H9 (cell line): ENCODE measurements at regions not wholly inside any gene's neighbourhood (a gene's known extent, or its start where the extent isn't known, plus 50 kb on each side); places are given as distances from the start of the nearest gene placed in this dataset.

Source experiments
- DNase-seq: peaks from one replicate; pipeline ENCODE4 v3.0.0-alpha.2; 2017
- H2AFZ ChIP-seq: one replicate; pipeline ENCODE4 v1.6.1; 2013; ENCODE audit warnings: mild to moderate bottlenecking, low read length, control low read depth, moderate library complexity
- H2AK5ac ChIP-seq: 2 replicates; pipeline ENCODE4 v1.6.1; 2013; ENCODE audit warnings: low read length, control low read depth, mixed read lengths; ENCODE audit not compliant: insufficient read length
- H2BK120ac ChIP-seq: one replicate; pipeline ENCODE4 v1.6.1; 2013; ENCODE audit warnings: low read depth, mild to moderate bottlenecking, low read length, control low read depth, inconsistent platforms; ENCODE audit not compliant: poor library complexity, severe bottlenecking
- H2BK12ac ChIP-seq: 2 replicates; pipeline ENCODE4 v1.6.1; 2013; ENCODE audit warnings: low read length, control low read depth, mixed read lengths, low read depth; ENCODE audit not compliant: insufficient read length
- H2BK15ac ChIP-seq: 2 replicates; pipeline ENCODE4 v1.6.1; 2013; ENCODE audit warnings: low read depth, low read length, control low read depth
- H2BK20ac ChIP-seq: one replicate; pipeline ENCODE4 v1.6.1; 2013; ENCODE audit warnings: low read depth, mild to moderate bottlenecking, low read length, control low read depth, inconsistent platforms; ENCODE audit not compliant: poor library complexity, severe bottlenecking
- H2BK5ac ChIP-seq: 2 replicates; pipeline ENCODE4 v1.6.1; 2013; ENCODE audit warnings: low read length, control low read depth, mixed read lengths; ENCODE audit not compliant: insufficient read length
- H3K14ac ChIP-seq: 2 replicates; pipeline ENCODE4 v1.6.1; 2013; ENCODE audit warnings: low read length, control low read depth; ENCODE audit not compliant: insufficient read depth
- H3K18ac ChIP-seq: 2 replicates; pipeline ENCODE4 v1.6.1; 2013; ENCODE audit warnings: low read depth, mild to moderate bottlenecking, mixed read lengths, low read length, control low read depth; ENCODE audit not compliant: insufficient read length
- H3K23ac ChIP-seq: 2 replicates; pipeline ENCODE4 v1.6.1; 2013; ENCODE audit warnings: low read length, control low read depth, mixed read lengths, low read depth; ENCODE audit not compliant: insufficient read length
- H3K23me2 ChIP-seq: 2 replicates; pipeline ENCODE4 v1.6.1; 2013; ENCODE audit warnings: low read depth, mild to moderate bottlenecking, mixed read lengths, low read length, control low read depth; ENCODE audit not compliant: insufficient read length, poor library complexity, severe bottlenecking
- H3K27ac ChIP-seq: 2 replicates; pipeline ENCODE4 v1.5.1; 2013; ENCODE audit warnings: low read length, control low read depth, mixed read lengths, low read depth; ENCODE audit not compliant: insufficient read length
- H3K27me3 ChIP-seq: 2 replicates; pipeline ENCODE4 v1.6.1; 2013; ENCODE audit warnings: low read length, control low read depth, inconsistent platforms; ENCODE audit not compliant: insufficient read depth
- H3K4ac ChIP-seq: 2 replicates; pipeline ENCODE4 v1.6.1; 2013; ENCODE audit warnings: low read depth, mild to moderate bottlenecking, control low read depth, inconsistent platforms, low read length, moderate library complexity
- H3K4me1 ChIP-seq: 2 replicates; pipeline ENCODE4 v1.6.1; 2013; ENCODE audit warnings: low read length, control low read depth, inconsistent platforms; ENCODE audit not compliant: insufficient read depth
- H3K4me2 ChIP-seq: 2 replicates; pipeline ENCODE4 v1.6.1; 2013; ENCODE audit warnings: low read length, control low read depth, mixed read lengths; ENCODE audit not compliant: insufficient read length, insufficient read depth
- H3K56ac ChIP-seq: 2 replicates; pipeline ENCODE4 v1.6.1; 2013; ENCODE audit warnings: low read depth, mild to moderate bottlenecking, mixed read lengths, low read length, control low read depth; ENCODE audit not compliant: insufficient read length
- H3K79me1 ChIP-seq: 2 replicates; pipeline ENCODE4 v1.6.1; 2013; ENCODE audit warnings: low read depth, mild to moderate bottlenecking, moderate library complexity, low read length, control low read depth, inconsistent platforms; ENCODE audit not compliant: insufficient read depth, poor library complexity, severe bottlenecking
- H3K79me2 ChIP-seq: 2 replicates; pipeline ENCODE4 v1.6.1; 2013; ENCODE audit warnings: low read length, control low read depth, inconsistent platforms; ENCODE audit not compliant: insufficient read depth
- H3K9ac ChIP-seq: 2 replicates; pipeline ENCODE4 v1.6.1; 2013; ENCODE audit warnings: low read length, control low read depth, mixed read lengths; ENCODE audit not compliant: insufficient read length; ENCODE audit errors: extremely low read depth
- H3K9me3 ChIP-seq: one replicate; pipeline ENCODE4 v1.6.1; 2013; ENCODE audit warnings: low read depth, low read length, inconsistent platforms; ENCODE audit not compliant: control insufficient read depth
- H3T11ph ChIP-seq: one replicate; pipeline ENCODE4 v1.6.1; 2013; ENCODE audit warnings: mild to moderate bottlenecking, low read length, control low read depth, inconsistent platforms
- H4K20me1 ChIP-seq: one replicate; pipeline ENCODE4 v1.6.1; 2013; ENCODE audit not compliant: control insufficient read depth, insufficient read length, insufficient read depth
- H4K5ac ChIP-seq: 2 replicates; pipeline ENCODE4 v1.6.1; 2013; ENCODE audit warnings: low read depth, mild to moderate bottlenecking, mixed read lengths, low read length, control low read depth; ENCODE audit not compliant: insufficient read length
- H4K8ac ChIP-seq: replicated peaks from 2 replicates; pipeline ENCODE4 v1.6.1; 2013; ENCODE audit warnings: low read length, control low read depth, mixed read lengths, low read depth; ENCODE audit not compliant: insufficient read length
- H4K91ac ChIP-seq: 2 replicates; pipeline ENCODE4 v1.6.1; 2013; ENCODE audit warnings: low read depth, mild to moderate bottlenecking, moderate library complexity, mixed read lengths, low read length, control low read depth; ENCODE audit not compliant: insufficient read length
- H3K27ac Mint-ChIP-seq, 3 experiments: 2 replicates in 2 of 3; 3 replicates in 1 of 3; pipeline ENCODE4 v1.8.0; 2020 to 2021; ENCODE audit warnings: mixed read lengths in 3 of 3, mild to moderate bottlenecking in 1 of 3, moderate library complexity in 1 of 3
- H3K27me3 Mint-ChIP-seq: 2 replicates; pipeline ENCODE4 v1.8.0; 2021; ENCODE audit warnings: low read depth, mild to moderate bottlenecking, moderate library complexity, mixed read lengths
- H3K36me3 Mint-ChIP-seq, 3 experiments: 2 replicates in 2 of 3; 3 replicates in 1 of 3; pipeline ENCODE4 v1.8.0; 2020 to 2021; ENCODE audit warnings: low read depth in 3 of 3, mixed read lengths in 3 of 3; ENCODE audit not compliant: insufficient read depth in 1 of 3
- H3K4me1 Mint-ChIP-seq, 2 experiments: 2 replicates each; pipeline ENCODE4 v1.8.0; 2020; ENCODE audit warnings: mixed read lengths in 2 of 2
- H3K4me3 Mint-ChIP-seq, 2 experiments: 2 replicates in 1 of 2; 3 replicates in 1 of 2; pipeline ENCODE4 v1.8.0; 2020 to 2021; ENCODE audit warnings: mild to moderate bottlenecking in 2 of 2, mixed read lengths in 2 of 2, moderate library complexity in 1 of 2
- H3K9me3 Mint-ChIP-seq, 2 experiments: 2 replicates in 1 of 2; 3 replicates in 1 of 2; pipeline ENCODE4 v1.8.0; 2020; ENCODE audit warnings: mild to moderate bottlenecking in 2 of 2, mixed read lengths in 2 of 2, moderate library complexity in 1 of 2
- WGBS: extraction: QIAGEN DNeasy Blood & Tissue Kit; methylation state at CpG from one replicate; pipeline ENCODE4 v1.1.7; 2013; ENCODE audit warnings: missing lambda C conversion rate, low lambda C conversion rate, mixed read lengths; ENCODE audit not compliant: insufficient read length; ENCODE audit errors: extremely low coverage; 5-methylcytosine and 5-hydroxymethylcytosine counted together
- TF ChIP-seq, protein P1 (sequence below): fragments of 200-600 bp; sonication (generic); conservative IDR thresholded peaks from 3 replicates; pipeline ENCODE4 v1.8.0; 2021; ENCODE audit warnings: antibody characterized with exemption, mild to moderate bottlenecking

DNA sequence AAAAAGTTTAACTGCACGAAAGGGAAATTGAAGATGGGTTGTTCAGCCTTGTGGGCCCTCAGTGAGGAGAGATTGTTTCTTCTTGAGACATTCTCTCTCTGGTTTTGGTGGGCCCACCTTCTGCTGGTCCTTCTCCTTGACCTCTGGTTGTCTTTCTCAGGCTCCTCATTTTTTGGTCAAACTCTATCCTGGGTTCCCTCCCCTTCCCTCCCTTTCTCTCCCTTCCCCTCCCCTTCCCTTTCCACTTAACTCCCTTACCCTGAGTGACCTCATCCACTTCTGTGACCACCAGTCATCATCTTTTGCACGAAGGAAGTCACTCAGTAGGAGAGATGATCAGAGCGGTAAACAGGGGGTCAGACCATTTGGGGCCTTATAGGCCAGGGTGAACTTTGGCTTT, 71.5 kb upstream of the RALY start:
- Histone ChIP-seq H2AK5ac (no peak overlapping the region), H2AFZ (no peak overlapping the region), H3K4me1 (no peaks in the 10 kb centered on the region), H3T11ph (no peak overlapping the region), H3K14ac (no peak overlapping the region), H3K9ac (no peak overlapping the region), H2BK20ac (no peak overlapping the region), H2BK5ac (no peak overlapping the region), H3K23ac (no peak overlapping the region), H4K91ac (no peak overlapping the region), H4K8ac (no peak overlapping the region), H2BK120ac (no peak overlapping the region), H2BK15ac (no peak overlapping the region), H3K23me2 (no peaks in the 10 kb centered on the region), H3K9me3 (no peaks in the 10 kb centered on the region), H3K4ac (no peak overlapping the region), H3K79me1 (no peaks in the 10 kb centered on the region), H3K56ac (no peak overlapping the region), H4K5ac (no peak overlapping the region), H3K4me2 (no peak overlapping the region), H4K20me1 (no peaks in the 10 kb centered on the region), H3K18ac (no peak overlapping the region), H2BK12ac (no peak overlapping the region), H3K27ac (no peak overlapping the region), H3K27me3 (no peaks in the 10 kb centered on the region), H3K79me2 (no peaks in the 10 kb centered on the region)
- Mint-ChIP-seq H3K36me3 (no peaks in the 10 kb centered on the region), H3K9me3 (no peaks in the 10 kb centered on the region), H3K27me3 (peaks cover 7% of the 10 kb centered on the region), H3K27ac (no peak overlapping the region), H3K4me1 (no peaks in the 10 kb centered on the region), H3K4me3 (no peak overlapping the region)
- TF ChIP-seq, protein P1, sequence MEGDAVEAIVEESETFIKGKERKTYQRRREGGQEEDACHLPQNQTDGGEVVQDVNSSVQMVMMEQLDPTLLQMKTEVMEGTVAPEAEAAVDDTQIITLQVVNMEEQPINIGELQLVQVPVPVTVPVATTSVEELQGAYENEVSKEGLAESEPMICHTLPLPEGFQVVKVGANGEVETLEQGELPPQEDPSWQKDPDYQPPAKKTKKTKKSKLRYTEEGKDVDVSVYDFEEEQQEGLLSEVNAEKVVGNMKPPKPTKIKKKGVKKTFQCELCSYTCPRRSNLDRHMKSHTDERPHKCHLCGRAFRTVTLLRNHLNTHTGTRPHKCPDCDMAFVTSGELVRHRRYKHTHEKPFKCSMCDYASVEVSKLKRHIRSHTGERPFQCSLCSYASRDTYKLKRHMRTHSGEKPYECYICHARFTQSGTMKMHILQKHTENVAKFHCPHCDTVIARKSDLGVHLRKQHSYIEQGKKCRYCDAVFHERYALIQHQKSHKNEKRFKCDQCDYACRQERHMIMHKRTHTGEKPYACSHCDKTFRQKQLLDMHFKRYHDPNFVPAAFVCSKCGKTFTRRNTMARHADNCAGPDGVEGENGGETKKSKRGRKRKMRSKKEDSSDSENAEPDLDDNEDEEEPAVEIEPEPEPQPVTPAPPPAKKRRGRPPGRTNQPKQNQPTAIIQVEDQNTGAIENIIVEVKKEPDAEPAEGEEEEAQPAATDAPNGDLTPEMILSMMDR = no peak
- WGBS = no CpG with 5 or more reads among the region's 3 CpGs
- no peak for DNase-seq
